T47D (cell line): ENCODE measurements at regions not wholly inside any gene's neighbourhood (a gene's known extent, or its start where the extent isn't known, plus 50 kb on each side); places are given as distances from the start of the nearest gene placed in this dataset.

Experiments used
- DNase-seq, 2 experiments: peaks; one replicate each; pipeline versions ENCODE4 v3.0.0 to v3.0.0-alpha.2; 2011 to 2012; ENCODE audit warnings: low read depth in 1 of 2, low spot score in 1 of 2
- JUND ChIP-seq: IDR thresholded peaks from 2 replicates; pipeline ENCODE4 v1.6.1; 2012; ENCODE audit warnings: low read depth
- in situ Hi-C: cut with HindIII; loops from 2 replicates; pipeline ENCODE4 v1.10.0; 2016; ENCODE audit warnings: low sequenced_read_pairs, low pct_unique_long_range_greater_than_20kb

GRCh38 chr1:67635055-67635809 lies 49.8 kb upstream of the GADD45A start:
- DNase-seq: no peak
- in situ Hi-C loops: no loop called here
- TF ChIP-seq JUND: no peak
